Liver (tissue), 8 donors: ENCODE measurements at regions not wholly inside any gene's neighbourhood (a gene's known extent, or its start where the extent isn't known, plus 50 kb on each side); places are given as distances from the start of the nearest gene placed in this dataset.

Source experiments
- DNase-seq: peaks from one replicate; pipeline ENCODE4 v3.0.0-alpha.2; 2017; ENCODE audit warnings: low spot score
- H3K27ac ChIP-seq, 2 donors: one replicate each; pipeline ENCODE4 v1.7.0; 2013; ENCODE audit warnings: inconsistent platforms in 2 of 2, low read length in 2 of 2, control low read depth in 1 of 2, low read depth in 1 of 2, mild to moderate bottlenecking in 1 of 2
- H3K27me3 ChIP-seq, 4 donors: one replicate each; pipeline versions ENCODE4 v1.6.1 to v1.7.0; 2013; ENCODE audit warnings: low read length in 3 of 4, inconsistent platforms in 1 of 4, mild to moderate bottlenecking in 1 of 4, moderate library complexity in 1 of 4; ENCODE audit not compliant: control insufficient read depth in 4 of 4, insufficient read depth in 4 of 4
- H3K36me3 ChIP-seq, 4 donors: one replicate each; pipeline versions ENCODE4 v1.6.1 to v1.7.0; 2013; ENCODE audit warnings: low read length in 3 of 4, mild to moderate bottlenecking in 3 of 4, low read depth in 1 of 4, moderate library complexity in 1 of 4; ENCODE audit not compliant: control insufficient read depth in 4 of 4, insufficient read depth in 3 of 4
- H3K4me1 ChIP-seq, 4 donors: one replicate each; pipeline versions ENCODE4 v1.6.1 to v1.7.0; 2013; ENCODE audit warnings: low read length in 3 of 4, mild to moderate bottlenecking in 3 of 4, moderate library complexity in 1 of 4; ENCODE audit not compliant: control insufficient read depth in 4 of 4, insufficient read depth in 4 of 4
- H3K4me3 ChIP-seq, 3 donors: one replicate each; pipeline versions ENCODE4 v1.6.1 to v1.7.0; 2013; ENCODE audit warnings: low read length in 3 of 3, control low read depth in 1 of 3, low read depth in 1 of 3, mild to moderate bottlenecking in 1 of 3
- H3K9ac ChIP-seq, 2 donors: one replicate each; pipeline ENCODE4 v1.7.0; 2013; ENCODE audit warnings: low read length in 2 of 2, mild to moderate bottlenecking in 2 of 2, moderate library complexity in 2 of 2, control low read depth in 1 of 2, low read depth in 1 of 2
- H3K9me3 ChIP-seq, 4 donors: one replicate each; pipeline versions ENCODE4 v1.6.1 to v1.7.0; 2013; ENCODE audit warnings: low read length in 3 of 4; ENCODE audit not compliant: control insufficient read depth in 4 of 4
- ATF3 ChIP-seq: IDR thresholded peaks from 2 replicates; pipeline ENCODE4 v1.6.1; 2016; ENCODE audit warnings: antibody characterized with exemption
- EGR1 ChIP-seq, 2 donors: IDR thresholded peaks; 2 replicates each; pipeline ENCODE4 v1.6.1; 2016 to 2018; ENCODE audit warnings: antibody characterized with exemption in 2 of 2, low read depth in 2 of 2
- FOXA1 ChIP-seq: IDR thresholded peaks from 2 replicates; pipeline ENCODE4 v1.6.1; 2016; ENCODE audit warnings: antibody characterized with exemption
- FOXA2 ChIP-seq: IDR thresholded peaks from 2 replicates; pipeline ENCODE4 v1.6.1; 2016; ENCODE audit warnings: antibody characterized with exemption
- GABPA ChIP-seq, 2 donors: IDR thresholded peaks in 1 of 2; conservative IDR thresholded peaks in 1 of 2; 2 replicates each; pipeline ENCODE4 v1.6.1; 2016; ENCODE audit warnings: antibody characterized with exemption in 2 of 2, mild to moderate bottlenecking in 1 of 2, moderate library complexity in 1 of 2
- HNF4A ChIP-seq, 2 donors: conservative IDR thresholded peaks; 2 replicates each; pipeline ENCODE4 v1.6.1; 2016; ENCODE audit warnings: antibody characterized with exemption in 2 of 2, mild to moderate bottlenecking in 2 of 2
- HNF4G ChIP-seq: IDR thresholded peaks from 2 replicates; pipeline ENCODE4 v1.6.1; 2016; ENCODE audit warnings: antibody characterized with exemption
- JUND ChIP-seq, 2 donors: IDR thresholded peaks; 2 replicates each; pipeline ENCODE4 v1.6.1; 2016; ENCODE audit warnings: antibody characterized with exemption in 2 of 2
- MAX ChIP-seq: IDR thresholded peaks from 2 replicates; pipeline ENCODE4 v1.6.1; 2016; ENCODE audit warnings: antibody characterized with exemption
- NR2F2 ChIP-seq: IDR thresholded peaks from 2 replicates; pipeline ENCODE4 v1.6.1; 2016; ENCODE audit warnings: antibody characterized with exemption
- RAD21 ChIP-seq, 2 donors: IDR thresholded peaks; 2 replicates each; pipeline ENCODE4 v1.6.1; 2016; ENCODE audit warnings: antibody characterized with exemption in 2 of 2, mild to moderate bottlenecking in 2 of 2
- REST ChIP-seq: IDR thresholded peaks from 2 replicates; pipeline ENCODE4 v1.6.1; 2016; ENCODE audit warnings: antibody characterized with exemption, mild to moderate bottlenecking
- RXRA ChIP-seq, 2 donors: IDR thresholded peaks; 2 replicates each; pipeline ENCODE4 v1.6.1; 2017 to 2018; ENCODE audit warnings: antibody characterized with exemption in 2 of 2, mild to moderate bottlenecking in 1 of 2
- SP1 ChIP-seq: IDR thresholded peaks from 2 replicates; pipeline ENCODE4 v1.6.1; 2018; ENCODE audit warnings: antibody characterized with exemption, mild to moderate bottlenecking
- TAF1 ChIP-seq: conservative IDR thresholded peaks from 2 replicates; pipeline ENCODE4 v1.6.1; 2016; ENCODE audit warnings: antibody characterized with exemption, mild to moderate bottlenecking
- YY1 ChIP-seq: IDR thresholded peaks from 2 replicates; pipeline ENCODE4 v1.6.1; 2016; ENCODE audit warnings: antibody characterized with exemption, mild to moderate bottlenecking
- WGBS: extraction: QIAGEN DNeasy Blood & Tissue Kit; methylation state at CpG from one replicate; pipeline ENCODE4 v1.1.7; 2013; 5-methylcytosine and 5-hydroxymethylcytosine counted together
- TF ChIP-seq, protein P1 (sequence below): IDR thresholded peaks from 2 replicates; pipeline ENCODE4 v1.6.1; 2016; ENCODE audit warnings: antibody characterized with exemption
- TF ChIP-seq, protein P2 (sequence below): fragments of 150-350 bp; IDR thresholded peaks from 2 replicates; pipeline ENCODE4 v1.5.1; 2017; ENCODE audit warnings: improper control_type of control experiment, low read depth, low read length; ENCODE audit not compliant: missing input control
- donor health status: healthy.
- donor health status: healthy.
- donor health status: healthy.
- donor health status: healthy.
- donor health status: healthy.

- Histone ChIP-seq H3K27me3 (peaks cover 0 to 2% (median 0%) of the 10 kb centered on the region in 4 donors), H3K4me1 (no peaks in the 10 kb centered on the region), H3K9me3 (no peaks in the 10 kb centered on the region), H3K9ac (no peak overlapping the region), H3K36me3 (no peaks in the 10 kb centered on the region), H3K27ac (no peak overlapping the region), H3K4me3 (no peak overlapping the region)
- 78% methylated on average over 3 of the region's 3 CpGs for WGBS
- no peak for DNase-seq
- TF ChIP-seq RAD21 (IDR thresholded peaks at IDR 0.05) = no peak
- no peak for TF ChIP-seq RXRA (IDR thresholded peaks at IDR 0.05)
- no peak for TF ChIP-seq YY1
- no peak for TF ChIP-seq ATF3
- no peak for TF ChIP-seq EGR1 (IDR thresholded peaks at IDR 0.05; ENCODE audit: low read depth in 2 of 2)
- TF ChIP-seq, protein P1, sequence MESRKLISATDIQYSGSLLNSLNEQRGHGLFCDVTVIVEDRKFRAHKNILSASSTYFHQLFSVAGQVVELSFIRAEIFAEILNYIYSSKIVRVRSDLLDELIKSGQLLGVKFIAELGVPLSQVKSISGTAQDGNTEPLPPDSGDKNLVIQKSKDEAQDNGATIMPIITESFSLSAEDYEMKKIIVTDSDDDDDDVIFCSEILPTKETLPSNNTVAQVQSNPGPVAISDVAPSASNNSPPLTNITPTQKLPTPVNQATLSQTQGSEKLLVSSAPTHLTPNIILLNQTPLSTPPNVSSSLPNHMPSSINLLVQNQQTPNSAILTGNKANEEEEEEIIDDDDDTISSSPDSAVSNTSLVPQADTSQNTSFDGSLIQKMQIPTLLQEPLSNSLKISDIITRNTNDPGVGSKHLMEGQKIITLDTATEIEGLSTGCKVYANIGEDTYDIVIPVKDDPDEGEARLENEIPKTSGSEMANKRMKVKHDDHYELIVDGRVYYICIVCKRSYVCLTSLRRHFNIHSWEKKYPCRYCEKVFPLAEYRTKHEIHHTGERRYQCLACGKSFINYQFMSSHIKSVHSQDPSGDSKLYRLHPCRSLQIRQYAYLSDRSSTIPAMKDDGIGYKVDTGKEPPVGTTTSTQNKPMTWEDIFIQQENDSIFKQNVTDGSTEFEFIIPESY = no peak
- TF ChIP-seq HNF4A (conservative IDR thresholded peaks at IDR 0.05) = no peak
- TF ChIP-seq JUND (IDR thresholded peaks at IDR 0.05) = no peak
- no peak for TF ChIP-seq TAF1
- no peak for TF ChIP-seq FOXA2
- no peak for TF ChIP-seq MAX
- no peak for TF ChIP-seq HNF4G
- no peak for TF ChIP-seq SP1
- TF ChIP-seq, protein P2, sequence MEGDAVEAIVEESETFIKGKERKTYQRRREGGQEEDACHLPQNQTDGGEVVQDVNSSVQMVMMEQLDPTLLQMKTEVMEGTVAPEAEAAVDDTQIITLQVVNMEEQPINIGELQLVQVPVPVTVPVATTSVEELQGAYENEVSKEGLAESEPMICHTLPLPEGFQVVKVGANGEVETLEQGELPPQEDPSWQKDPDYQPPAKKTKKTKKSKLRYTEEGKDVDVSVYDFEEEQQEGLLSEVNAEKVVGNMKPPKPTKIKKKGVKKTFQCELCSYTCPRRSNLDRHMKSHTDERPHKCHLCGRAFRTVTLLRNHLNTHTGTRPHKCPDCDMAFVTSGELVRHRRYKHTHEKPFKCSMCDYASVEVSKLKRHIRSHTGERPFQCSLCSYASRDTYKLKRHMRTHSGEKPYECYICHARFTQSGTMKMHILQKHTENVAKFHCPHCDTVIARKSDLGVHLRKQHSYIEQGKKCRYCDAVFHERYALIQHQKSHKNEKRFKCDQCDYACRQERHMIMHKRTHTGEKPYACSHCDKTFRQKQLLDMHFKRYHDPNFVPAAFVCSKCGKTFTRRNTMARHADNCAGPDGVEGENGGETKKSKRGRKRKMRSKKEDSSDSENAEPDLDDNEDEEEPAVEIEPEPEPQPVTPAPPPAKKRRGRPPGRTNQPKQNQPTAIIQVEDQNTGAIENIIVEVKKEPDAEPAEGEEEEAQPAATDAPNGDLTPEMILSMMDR = no peak
- no peak for TF ChIP-seq GABPA (IDR thresholded peaks at IDR 0.05 in 1 of 2, conservative IDR thresholded peaks at IDR 0.05 in 1 of 2)
- no peak for TF ChIP-seq FOXA1
- no peak for TF ChIP-seq NR2F2
These were observed 318.0 kb downstream of the PSAT1 start for GRCh38 chr9:78614892-78615291.

DNA sequence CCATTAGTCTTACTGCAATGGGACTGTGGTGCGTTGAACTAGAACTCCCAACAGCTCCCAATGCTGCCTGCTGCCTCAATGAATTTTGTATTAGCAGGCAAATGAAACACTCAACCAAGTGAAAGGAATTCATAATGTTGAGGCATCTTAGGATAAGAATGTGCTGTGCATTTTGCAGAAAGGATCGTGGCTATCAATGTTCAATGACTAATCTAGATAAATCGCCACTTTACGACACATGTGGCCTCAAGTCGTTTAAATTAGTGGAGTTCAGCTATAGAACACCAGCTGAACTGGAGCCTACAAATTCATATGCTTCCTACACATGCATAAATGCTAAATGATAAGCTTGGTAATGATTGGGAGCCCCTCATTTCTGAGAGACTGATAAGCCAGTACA lies 318.4 kb downstream of the PSAT1 start:
- no peak overlapping the region for H3K9ac ChIP-seq
- H3K9me3 ChIP-seq = no peaks in the 10 kb centered on the region
- DNase-seq = no peak
- H3K27ac ChIP-seq = no peak overlapping the region
- no peak overlapping the region for H3K4me3 ChIP-seq
- WGBS = 87% methylated on average over 5 of the region's 5 CpGs
- no peak for TF ChIP-seq GABPA (IDR thresholded peaks at IDR 0.05 in 1 of 2, conservative IDR thresholded peaks at IDR 0.05 in 1 of 2)
- TF ChIP-seq YY1 = no peak
- TF ChIP-seq REST = no peak
- TF ChIP-seq, protein P1 = no peak
- no peak for TF ChIP-seq FOXA2
- no peak for TF ChIP-seq ATF3
- H3K27me3 ChIP-seq = peaks cover 0 to 2% (median 0%) of the 10 kb centered on the region in 4 donors
- H3K36me3 ChIP-seq = no peaks in the 10 kb centered on the region
- H3K4me1 ChIP-seq = no peaks in the 10 kb centered on the region
